MM.1S (cell line): ENCODE measurements at regions not wholly inside any gene's neighbourhood (a gene's known extent, or its start where the extent isn't known, plus 50 kb on each side); places are given as distances from the start of the nearest gene placed in this dataset.

Experiments used
- DNase-seq: peaks from one replicate; pipeline ENCODE4 v3.0.0-alpha.2; 2015
- H2AFZ ChIP-seq: fragments of 300-600 bp; sonication (generic); 2 replicates; pipeline ENCODE4 v1.6.0; 2016; ENCODE audit warnings: antibody characterized with exemption, low read length
- H3F3A ChIP-seq: fragments of 300-600 bp; sonication (generic); 2 replicates; pipeline ENCODE4 v1.6.1; 2016; ENCODE audit warnings: mild to moderate bottlenecking, antibody characterized with exemption, low read length, moderate library complexity, mixed read lengths; ENCODE audit not compliant: insufficient read depth
- H3K27ac ChIP-seq: fragments of 300-600 bp; sonication (generic); 2 replicates; pipeline ENCODE4 v1.5.1; 2016; ENCODE audit warnings: mild to moderate bottlenecking, low read length
- H3K27me3 ChIP-seq: fragments of 300-600 bp; sonication (generic); replicated peaks from 2 replicates; pipeline ENCODE4 v1.6.0; 2016; ENCODE audit warnings: low read length; ENCODE audit not compliant: insufficient read depth
- H3K36me3 ChIP-seq: fragments of 300-600 bp; sonication (generic); replicated peaks from 2 replicates; pipeline ENCODE4 v1.6.1; 2016; ENCODE audit warnings: mild to moderate bottlenecking, low read length, mixed read lengths; ENCODE audit not compliant: insufficient read depth
- H3K4me1 ChIP-seq: fragments of 300-600 bp; sonication (generic); 2 replicates; pipeline ENCODE4 v1.6.1; 2016; ENCODE audit warnings: low read length, mixed read lengths
- H3K4me2 ChIP-seq: fragments of 300-600 bp; sonication (generic); 2 replicates; pipeline ENCODE4 v1.6.0; 2016; ENCODE audit warnings: low read depth, low read length
- H3K4me3 ChIP-seq: fragments of 300-600 bp; sonication (generic); 2 replicates; pipeline ENCODE4 v1.5.1; 2016; ENCODE audit warnings: low read length, mixed read lengths
- H3K79me2 ChIP-seq: fragments of 300-600 bp; sonication (generic); 2 replicates; pipeline ENCODE4 v1.6.1; 2016; ENCODE audit warnings: mixed run types, low read length, mixed read lengths
- H3K9ac ChIP-seq: fragments of 300-600 bp; sonication (generic); 2 replicates; pipeline ENCODE4 v1.6.1; 2016; ENCODE audit warnings: low read length, mixed read lengths
- H3K9me2 ChIP-seq: fragments of 300-600 bp; sonication (generic); replicated peaks from 2 replicates; pipeline ENCODE4 v1.6.1; 2016; ENCODE audit warnings: mild to moderate bottlenecking, low read length, mixed read lengths; ENCODE audit not compliant: insufficient read depth
- H3K9me3 ChIP-seq: fragments of 300-600 bp; sonication (generic); replicated peaks from 2 replicates; pipeline ENCODE4 v1.6.1; 2016; ENCODE audit warnings: mild to moderate bottlenecking, low read length, mixed read lengths; ENCODE audit not compliant: insufficient read depth
- H4K20me1 ChIP-seq: fragments of 300-600 bp; sonication (generic); 2 replicates; pipeline ENCODE4 v1.6.1; 2016; ENCODE audit warnings: mild to moderate bottlenecking, low read length, moderate library complexity, mixed read lengths; ENCODE audit not compliant: insufficient read depth
- CTCF ChIP-seq: fragments of 300-600 bp; sonication (generic); IDR thresholded peaks from 2 replicates; pipeline ENCODE4 v1.5.1; 2016; ENCODE audit warnings: antibody characterized with exemption, low read length, mixed read lengths
- EZH2 ChIP-seq: fragments of 300-600 bp; sonication (generic); optimal IDR thresholded peaks from 2 replicates; pipeline ENCODE3; 2017; ENCODE audit warnings: low read depth, mild to moderate bottlenecking, antibody characterized with exemption, low read length, mixed read lengths
- EZH2phosphoT487 ChIP-seq: fragments of 300-600 bp; sonication (generic); IDR thresholded peaks from 2 replicates; pipeline ENCODE4 v1.6.1; 2018; ENCODE audit warnings: antibody characterized with exemption, low read length

- Histone ChIP-seq H3K9me3 (no peaks in the 10 kb centered on the region), H3K9ac (no peak overlapping the region), H3F3A (no peaks in the 10 kb centered on the region), H3K4me2 (no peak overlapping the region), H3K9me2 (no peaks in the 10 kb centered on the region), H3K4me1 (no peaks in the 10 kb centered on the region), H3K36me3 (no peaks in the 10 kb centered on the region), H3K27ac (no peak overlapping the region), H3K4me3 (no peak overlapping the region), H2AFZ (no peak overlapping the region), H3K79me2 (no peaks in the 10 kb centered on the region), H4K20me1 (no peaks in the 10 kb centered on the region), H3K27me3 (no peaks in the 10 kb centered on the region)
- TF ChIP-seq EZH2: no peak
- TF ChIP-seq EZH2phosphoT487: no peak
- no peak for TF ChIP-seq CTCF
- no peak for DNase-seq
Observed at GRCh38 chr9:97751531-97751930, 54.4 kb upstream of the XPA start.

GRCh38 chr9:97752274-97752673, 55.1 kb upstream of the XPA start:
- H4K20me1 ChIP-seq: no peaks in the 10 kb centered on the region
- no peak overlapping the region for H2AFZ ChIP-seq
- no peaks in the 10 kb centered on the region for H3K36me3 ChIP-seq
- no peaks in the 10 kb centered on the region for H3K9me3 ChIP-seq
- TF ChIP-seq CTCF (no peak), EZH2phosphoT487 (no peak), EZH2 (no peak)
- DNase-seq: no peak
- no peaks in the 10 kb centered on the region for H3K79me2 ChIP-seq
- H3K4me3 ChIP-seq: no peak overlapping the region
- H3K27ac ChIP-seq: no peak overlapping the region
- H3F3A ChIP-seq: no peaks in the 10 kb centered on the region
- H3K9ac ChIP-seq: no peak overlapping the region
- H3K27me3 ChIP-seq: no peaks in the 10 kb centered on the region
- no peaks in the 10 kb centered on the region for H3K4me1 ChIP-seq
- H3K4me2 ChIP-seq: no peak overlapping the region
- no peaks in the 10 kb centered on the region for H3K9me2 ChIP-seq

GRCh38 chr9:97753364-97753763, 56.2 kb upstream of the XPA start:
- no peak for TF ChIP-seq EZH2
- TF ChIP-seq CTCF: no peak
- TF ChIP-seq EZH2phosphoT487: no peak
- Histone ChIP-seq H3F3A (no peaks in the 10 kb centered on the region), H3K36me3 (no peaks in the 10 kb centered on the region), H3K27ac (no peak overlapping the region), H2AFZ (no peak overlapping the region), H3K9me2 (no peaks in the 10 kb centered on the region), H4K20me1 (no peaks in the 10 kb centered on the region), H3K9ac (no peak overlapping the region), H3K4me2 (no peak overlapping the region), H3K4me1 (no peaks in the 10 kb centered on the region), H3K79me2 (no peaks in the 10 kb centered on the region), H3K27me3 (no peaks in the 10 kb centered on the region), H3K9me3 (no peaks in the 10 kb centered on the region), H3K4me3 (no peak overlapping the region)
- DNase-seq: no peak

GRCh38 chr9:97753975-97754374, 56.8 kb upstream of the XPA start:
- DNase-seq: no peak

More at GRCh38 chr9:97753975-97754374, 56.8 kb upstream of the XPA start:
- Histone ChIP-seq H3K9ac (no peak overlapping the region), H2AFZ (no peak overlapping the region), H4K20me1 (no peaks in the 10 kb centered on the region), H3K36me3 (no peaks in the 10 kb centered on the region), H3K4me2 (no peak overlapping the region), H3K27me3 (no peaks in the 10 kb centered on the region), H3K4me3 (no peak overlapping the region), H3K27ac (no peak overlapping the region), H3K9me2 (no peaks in the 10 kb centered on the region), H3K79me2 (no peaks in the 10 kb centered on the region), H3F3A (no peaks in the 10 kb centered on the region), H3K9me3 (no peaks in the 10 kb centered on the region), H3K4me1 (no peaks in the 10 kb centered on the region)
- TF ChIP-seq EZH2 (no peak), CTCF (no peak), EZH2phosphoT487 (no peak)
